SK-N-SH (cell line): ENCODE measurements at regions not wholly inside any gene's neighbourhood (a gene's known extent, or its start where the extent isn't known, plus 50 kb on each side); places are given as distances from the start of the nearest gene placed in this dataset.

ENCODE experiments used
- FOXM1 ChIP-seq: IDR thresholded peaks from 2 replicates; pipeline ENCODE4 v1.4.0; 2012; ENCODE audit warnings: low read depth, mild to moderate bottlenecking
- NFIC ChIP-seq: IDR thresholded peaks from 2 replicates; pipeline ENCODE4 v1.4.0; 2012; ENCODE audit warnings: borderline replicate concordance
- RCOR1 ChIP-seq: fragments of 150-350 bp; IDR thresholded peaks from 2 replicates; pipeline ENCODE4 v1.6.1; 2017; ENCODE audit warnings: antibody characterized with exemption, low read length
- RXRA ChIP-seq: IDR thresholded peaks from 2 replicates; pipeline ENCODE4 v1.4.0; 2012; ENCODE audit warnings: low read depth, mild to moderate bottlenecking, borderline replicate concordance
- TAF1 ChIP-seq: IDR thresholded peaks from 2 replicates; pipeline ENCODE4 v1.6.1; 2012; ENCODE audit warnings: low read depth, mild to moderate bottlenecking, low read length, moderate library complexity, borderline replicate concordance
- TEAD4 ChIP-seq: IDR thresholded peaks from 2 replicates; pipeline ENCODE4 v1.4.0; 2012; ENCODE audit warnings: mild to moderate bottlenecking, borderline replicate concordance; ENCODE audit not compliant: insufficient read depth
- YY1 ChIP-seq: IDR thresholded peaks from 2 replicates; pipeline ENCODE4 v1.4.0; 2012; ENCODE audit warnings: low read depth, mild to moderate bottlenecking
- TF ChIP-seq, protein P1 (sequence below): IDR thresholded peaks from 2 replicates; pipeline ENCODE4 v1.4.0; 2012; ENCODE audit warnings: low read depth
- TF ChIP-seq, protein P2 (sequence below): fragments of 200-600 bp; sonication (generic); IDR thresholded peaks from 2 replicates; pipeline ENCODE4 v1.6.1; 2017; ENCODE audit warnings: antibody characterized with exemption, mild to moderate bottlenecking, moderate library complexity

GRCh38 chr5:158464383-158464782 is 605.4 kb upstream of the CLINT1 start:
- TF ChIP-seq NFIC (no peak), TAF1 (no peak), YY1 (no peak), TEAD4 (no peak), RXRA (no peak), RCOR1 (no peak), FOXM1 (no peak)
- TF ChIP-seq, protein P1, sequence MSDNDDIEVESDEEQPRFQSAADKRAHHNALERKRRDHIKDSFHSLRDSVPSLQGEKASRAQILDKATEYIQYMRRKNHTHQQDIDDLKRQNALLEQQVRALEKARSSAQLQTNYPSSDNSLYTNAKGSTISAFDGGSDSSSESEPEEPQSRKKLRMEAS, result no peak
- TF ChIP-seq, protein P2, sequence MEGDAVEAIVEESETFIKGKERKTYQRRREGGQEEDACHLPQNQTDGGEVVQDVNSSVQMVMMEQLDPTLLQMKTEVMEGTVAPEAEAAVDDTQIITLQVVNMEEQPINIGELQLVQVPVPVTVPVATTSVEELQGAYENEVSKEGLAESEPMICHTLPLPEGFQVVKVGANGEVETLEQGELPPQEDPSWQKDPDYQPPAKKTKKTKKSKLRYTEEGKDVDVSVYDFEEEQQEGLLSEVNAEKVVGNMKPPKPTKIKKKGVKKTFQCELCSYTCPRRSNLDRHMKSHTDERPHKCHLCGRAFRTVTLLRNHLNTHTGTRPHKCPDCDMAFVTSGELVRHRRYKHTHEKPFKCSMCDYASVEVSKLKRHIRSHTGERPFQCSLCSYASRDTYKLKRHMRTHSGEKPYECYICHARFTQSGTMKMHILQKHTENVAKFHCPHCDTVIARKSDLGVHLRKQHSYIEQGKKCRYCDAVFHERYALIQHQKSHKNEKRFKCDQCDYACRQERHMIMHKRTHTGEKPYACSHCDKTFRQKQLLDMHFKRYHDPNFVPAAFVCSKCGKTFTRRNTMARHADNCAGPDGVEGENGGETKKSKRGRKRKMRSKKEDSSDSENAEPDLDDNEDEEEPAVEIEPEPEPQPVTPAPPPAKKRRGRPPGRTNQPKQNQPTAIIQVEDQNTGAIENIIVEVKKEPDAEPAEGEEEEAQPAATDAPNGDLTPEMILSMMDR, result no peak
